H1 (cell line): ENCODE measurements at regions not wholly inside any gene's neighbourhood (a gene's known extent, or its start where the extent isn't known, plus 50 kb on each side); places are given as distances from the start of the nearest gene placed in this dataset.

Source experiments
- CTCF ChIA-PET: fragments of 300-600 bp; sonication (Branson Sonifier 250); formaldehyde crosslinking; loops from one replicate; lab custom pipeline; 2021; ENCODE audit not compliant: partially characterized antibody; lab: Charles Lee
- POLR2A ChIA-PET: fragments of 300-600 bp; sonication (Branson Sonifier 250); formaldehyde crosslinking; loops from one replicate; lab custom pipeline; 2021; ENCODE audit warnings: inconsistent platforms; ENCODE audit not compliant: partially characterized antibody; lab: Charles Lee
- DNase-seq, 2 experiments: peaks; one replicate each; pipeline versions ENCODE4 v3.0.0 to v3.0.0-alpha.2; 2010 to 2022; ENCODE audit warnings: low spot score in 2 of 2, low read depth in 1 of 2, mixed read lengths in 1 of 2
- FAIRE-seq: peaks from 2 replicates; lab custom pipeline; 2011; peaks lifted over from hg19 to GRCh38; lab: Jason Lieb, UNC
- H2AFZ ChIP-seq: 2 replicates; pipeline ENCODE4 v1.8.1; 2012; ENCODE audit warnings: low read length, inconsistent platforms
- H2AK5ac ChIP-seq: 2 replicates; pipeline ENCODE4 v1.6.1; 2013; ENCODE audit warnings: low read depth, low read length
- H2BK120ac ChIP-seq: replicated peaks from 2 replicates; pipeline ENCODE3; 2013; ENCODE audit warnings: low read depth, low read length, inconsistent platforms
- H2BK12ac ChIP-seq: 2 replicates; pipeline ENCODE4 v1.6.1; 2013; ENCODE audit warnings: low read depth, low read length
- H2BK15ac ChIP-seq: 2 replicates; pipeline ENCODE4 v1.6.1; 2013; ENCODE audit warnings: low read length
- H2BK20ac ChIP-seq: 2 replicates; pipeline ENCODE4 v1.6.1; 2013; ENCODE audit warnings: low read length
- H2BK5ac ChIP-seq: 2 replicates; pipeline ENCODE4 v1.6.1; 2013; ENCODE audit warnings: low read depth, low read length
- H3K14ac ChIP-seq: 2 replicates; pipeline ENCODE4 v1.6.1; 2013; ENCODE audit warnings: inconsistent platforms; ENCODE audit not compliant: insufficient read length
- H3K18ac ChIP-seq: 2 replicates; pipeline ENCODE4 v1.6.1; 2013; ENCODE audit warnings: low read length; ENCODE audit errors: extremely low read depth
- H3K23ac ChIP-seq: 2 replicates; pipeline ENCODE4 v1.6.1; 2013; ENCODE audit warnings: inconsistent platforms; ENCODE audit not compliant: insufficient read length
- H3K23me2 ChIP-seq: 2 replicates; pipeline ENCODE4 v1.6.1; 2013; ENCODE audit warnings: low read depth, low read length
- H3K27ac ChIP-seq: 2 replicates; pipeline ENCODE4 v1.6.1; 2011; ENCODE audit warnings: low read depth, low read length, inconsistent platforms
- H3K27me3 ChIP-seq, 4 experiments: replicated peaks in 1 of 4; 1 replicate in 1 of 4; 2 replicates in 3 of 4; pipeline versions ENCODE4 v1.6.1 to v1.8.1; 2011 to 2013; ENCODE audit warnings: low read length in 3 of 4, mild to moderate bottlenecking in 3 of 4, inconsistent platforms in 2 of 4, mixed read lengths in 2 of 4, moderate library complexity in 1 of 4; ENCODE audit not compliant: control insufficient read depth in 3 of 4, insufficient read depth in 3 of 4; ENCODE audit errors: extremely low read depth in 1 of 4
- H3K36me3 ChIP-seq, 4 experiments: 2 replicates each; pipeline versions ENCODE4 v1.6.1 to v1.8.1; 2011 to 2013; ENCODE audit warnings: mild to moderate bottlenecking in 4 of 4, low read length in 3 of 4, moderate library complexity in 2 of 4, control low read depth in 1 of 4, inconsistent platforms in 1 of 4; ENCODE audit not compliant: insufficient read depth in 4 of 4, control insufficient read depth in 2 of 4
- H3K4ac ChIP-seq: replicated peaks from 2 replicates; pipeline ENCODE3; 2013; ENCODE audit warnings: low read length, low read depth, mixed read lengths, inconsistent platforms; ENCODE audit not compliant: insufficient read length
- H3K4me1 ChIP-seq, 4 experiments: replicated peaks in 1 of 4; 1 replicate in 1 of 4; 2 replicates in 3 of 4; pipeline versions ENCODE4 v1.6.1 to v1.8.1; 2011 to 2013; ENCODE audit warnings: low read length in 3 of 4, inconsistent platforms in 2 of 4, mixed read lengths in 1 of 4; ENCODE audit not compliant: insufficient read depth in 4 of 4, control insufficient read depth in 3 of 4
- H3K4me2 ChIP-seq, 2 experiments: 2 replicates each; pipeline versions ENCODE4 v1.6.1 to v1.8.1; 2011 to 2013; ENCODE audit warnings: low read depth in 2 of 2, low read length in 2 of 2, control low read depth in 1 of 2, inconsistent platforms in 1 of 2, mild to moderate bottlenecking in 1 of 2; ENCODE audit not compliant: insufficient read depth in 1 of 2
- H3K4me3 ChIP-seq, 4 experiments: fragments of 200-600, 300-600 bp in 1 of 4; sonication (generic), shearing (Covaris generic), sonication (Bioruptor Twin) in 1 of 4; 2 replicates each; pipeline versions ENCODE4 v1.5.1 to v1.8.1; 2011 to 2016; ENCODE audit warnings: low read length in 4 of 4, low read depth in 3 of 4, control low read depth in 2 of 4, inconsistent platforms in 2 of 4, mild to moderate bottlenecking in 2 of 4, mixed read lengths in 1 of 4, moderate library complexity in 1 of 4; ENCODE audit not compliant: insufficient read depth in 2 of 4; ENCODE audit errors: extremely low read depth in 1 of 4
- H3K56ac ChIP-seq: replicated peaks from 2 replicates; pipeline ENCODE3; 2013; ENCODE audit warnings: low read depth, mild to moderate bottlenecking, mixed read lengths, low read length, inconsistent platforms; ENCODE audit not compliant: insufficient read length
- H3K79me1 ChIP-seq: 2 replicates; pipeline ENCODE4 v1.6.1; 2013; ENCODE audit warnings: low read depth, low read length, control low read depth
- H3K79me2 ChIP-seq, 2 experiments: 2 replicates each; pipeline versions ENCODE4 v1.6.1 to v1.8.1; 2012 to 2013; ENCODE audit warnings: low read length in 2 of 2, mild to moderate bottlenecking in 2 of 2, inconsistent platforms in 1 of 2; ENCODE audit not compliant: insufficient read depth in 2 of 2, control insufficient read depth in 1 of 2
- H3K9ac ChIP-seq, 4 experiments: replicated peaks in 1 of 4; 1 replicate in 1 of 4; 2 replicates in 3 of 4; pipeline versions ENCODE4 v1.6.1 to v1.8.1; 2011 to 2013; ENCODE audit warnings: low read depth in 3 of 4, low read length in 3 of 4, control low read depth in 2 of 4, mild to moderate bottlenecking in 2 of 4, moderate library complexity in 2 of 4, inconsistent platforms in 1 of 4; ENCODE audit errors: extremely low read depth in 1 of 4
- H3K9me3 ChIP-seq, 2 experiments: 2 replicates each; pipeline versions ENCODE4 v1.6.1 to v1.8.1; 2012 to 2013; ENCODE audit warnings: mild to moderate bottlenecking in 2 of 2, moderate library complexity in 2 of 2, control low read depth in 1 of 2, inconsistent platforms in 1 of 2, low read depth in 1 of 2, low read length in 1 of 2, mixed read lengths in 1 of 2; ENCODE audit not compliant: insufficient read depth in 2 of 2
- H4K20me1 ChIP-seq, 2 experiments: replicated peaks in 1 of 2; 2 replicates each; pipeline versions ENCODE3 to v1.8.1; 2011 to 2013; ENCODE audit warnings: inconsistent platforms in 2 of 2, low read length in 2 of 2, mild to moderate bottlenecking in 1 of 2; ENCODE audit not compliant: insufficient read depth in 2 of 2, control insufficient read depth in 1 of 2
- H4K5ac ChIP-seq: 2 replicates; pipeline ENCODE4 v1.6.1; 2013; ENCODE audit warnings: low read length, low read depth, mixed read lengths, inconsistent platforms; ENCODE audit not compliant: insufficient read length
- H4K8ac ChIP-seq: 2 replicates; pipeline ENCODE4 v1.8.0; 2013; ENCODE audit warnings: mild to moderate bottlenecking, moderate library complexity, low read length, inconsistent platforms; ENCODE audit not compliant: insufficient read depth; ENCODE audit errors: extremely low read depth
- H4K91ac ChIP-seq: replicated peaks from 2 replicates; pipeline ENCODE3; 2013; ENCODE audit warnings: low read length, mixed read lengths, inconsistent platforms; ENCODE audit not compliant: insufficient read length
- POU5F1 ChIP-seq: IDR thresholded peaks from 2 replicates; pipeline ENCODE4 v1.6.1; 2011; ENCODE audit warnings: low read depth, mild to moderate bottlenecking, low read length, moderate library complexity
- TBP ChIP-seq: IDR thresholded peaks from 2 replicates; pipeline ENCODE4 v1.6.1; 2011; ENCODE audit warnings: low read depth, low read length, improper control_type of control experiment
- WGBS, 2 experiments: shearing (Covaris generic) in 1 of 2; methylation state at CpG; one replicate each; pipeline versions ENCODE4 v1.1.6 to v1.1.7; 2013 to 2015; ENCODE audit warnings: low lambda C conversion rate in 2 of 2, mixed read lengths in 2 of 2, inconsistent platforms in 1 of 2, low coverage in 1 of 2, missing lambda C conversion rate in 1 of 2; ENCODE audit not compliant: insufficient replicate concordance in 2 of 2, insufficient coverage in 1 of 2, insufficient read length in 1 of 2; ENCODE audit errors: extremely low coverage in 1 of 2, missing lambda C conversion rate in 1 of 2; 5-methylcytosine and 5-hydroxymethylcytosine counted together

DNA sequence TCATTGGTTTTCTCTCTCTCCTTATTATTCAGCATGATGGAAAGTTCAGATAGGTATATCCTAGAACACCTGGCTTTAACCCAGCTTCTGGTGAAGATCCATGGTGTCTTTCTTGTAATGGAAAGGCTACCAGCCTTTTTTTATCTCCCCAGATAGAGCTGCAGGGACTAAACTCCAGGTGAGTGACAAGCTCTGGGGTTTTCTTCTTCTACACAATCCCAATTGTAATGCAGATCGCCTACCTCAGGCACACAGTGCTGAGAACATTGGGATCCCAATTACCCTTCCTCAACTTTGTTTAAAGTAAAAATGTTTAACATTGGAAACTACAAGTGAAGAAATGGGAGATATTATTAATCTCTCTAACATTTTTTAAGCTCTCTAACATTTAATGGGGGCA is 1851.7 kb downstream of the PCDH9 start:
- H3K14ac ChIP-seq, result no peak overlapping the region
- no peak overlapping the region for H4K5ac ChIP-seq
- H2BK5ac ChIP-seq, result no peak overlapping the region
- no peak overlapping the region for H3K4me3 ChIP-seq
- no peak overlapping the region for H2BK20ac ChIP-seq
- TF ChIP-seq TBP, result no peak
- 0 out of 2 replicates have a peak, but pooled peaks have one; percentile 52 for TF ChIP-seq POU5F1
- FAIRE-seq (no peak), DNase-seq (no peak)
- H3K9ac ChIP-seq, result no peak overlapping the region
- H3K79me2 ChIP-seq, result no peaks in the 10 kb centered on the region
- WGBS, 2 experiments, result 95% methylated on average over 1 of the region's 1 CpG; no CpG with 5 or more reads in 1 of the 2 experiments
- no peaks in the 10 kb centered on the region for H3K27me3 ChIP-seq
- H2AK5ac ChIP-seq, result no peak overlapping the region
- no peaks in the 10 kb centered on the region for H4K20me1 ChIP-seq
- CTCF ChIA-PET, result interaction anchor here (1.0 kb wide), 1 partner anchor 13 kb away, joined by 4 read pairs; no protein-coding TSS in a partner anchor
- no peak overlapping the region for H4K91ac ChIP-seq
- H3K56ac ChIP-seq, result no peak overlapping the region
- no peaks in the 10 kb centered on the region for H3K23me2 ChIP-seq
- H3K9me3 ChIP-seq, result peaks cover 10 to 16% of the 10 kb centered on the region in 2 experiments
- POLR2A ChIA-PET, result no interaction called here
- H4K8ac ChIP-seq, result no peak overlapping the region
- H2BK120ac ChIP-seq, result no peak overlapping the region
- no peaks in the 10 kb centered on the region for H3K4me1 ChIP-seq
- no peak overlapping the region for H3K4me2 ChIP-seq
- H2BK15ac ChIP-seq, result no peak overlapping the region
- H3K27ac ChIP-seq, result no peak overlapping the region
- H2BK12ac ChIP-seq, result no peak overlapping the region
- H3K18ac ChIP-seq, result no peak overlapping the region
- no peaks in the 10 kb centered on the region for H3K79me1 ChIP-seq
- no peak overlapping the region for H2AFZ ChIP-seq
- no peaks in the 10 kb centered on the region; a peak in 2 of 8 replicates for H3K36me3 ChIP-seq
- no peak overlapping the region for H3K4ac ChIP-seq
- no peak overlapping the region for H3K23ac ChIP-seq
